ENCODE measurements at regions not wholly inside any gene's neighbourhood (a gene's known extent, or its start where the extent isn't known, plus 50 kb on each side); places are given as distances from the start of the nearest gene placed in this dataset.

- TF ChIP-seq EZH2 (IDR thresholded peaks at IDR 0.05; ENCODE audit: borderline replicate concordance, low read length), result no peak
- no peak for TF ChIP-seq CTCF (IDR thresholded peaks at IDR 0.05; ENCODE audit: low read length)
Measured at GRCh38 chr5:167014401-167015056, 1276.9 kb upstream of the WWC1 start.
